GM12873 (cell line): ENCODE measurements at regions not wholly inside any gene's neighbourhood (a gene's known extent, or its start where the extent isn't known, plus 50 kb on each side); places are given as distances from the start of the nearest gene placed in this dataset.

Experiments
- TF ChIP-seq, protein P1 (sequence below): IDR thresholded peaks from 2 replicates; pipeline ENCODE4 v1.5.1; 2012; ENCODE audit warnings: low read depth, mild to moderate bottlenecking, moderate library complexity, low read length, control low read depth; ENCODE audit not compliant: insufficient read depth; ENCODE audit errors: missing control alignments

DNA sequence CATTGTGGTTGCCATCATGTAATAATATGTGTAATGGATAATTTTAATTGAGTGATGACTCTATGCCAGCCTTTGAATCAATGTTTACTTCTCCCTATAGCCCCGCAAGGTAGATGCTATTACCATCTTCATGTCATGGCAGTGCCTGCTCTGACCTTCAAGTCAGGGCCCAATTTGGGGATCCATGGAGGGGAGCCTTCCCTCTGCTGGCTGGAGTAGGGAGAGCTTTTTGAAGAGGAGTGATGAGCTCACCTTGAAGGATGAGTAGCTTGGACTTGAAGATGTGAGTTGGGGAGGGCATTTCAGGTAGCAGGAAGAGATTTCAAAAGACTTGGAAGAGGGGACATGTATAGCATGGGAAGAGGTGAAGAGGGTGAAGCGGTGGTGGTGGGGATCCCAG, 189.2 kb downstream of the FOXD2 start:
- TF ChIP-seq, protein P1, sequence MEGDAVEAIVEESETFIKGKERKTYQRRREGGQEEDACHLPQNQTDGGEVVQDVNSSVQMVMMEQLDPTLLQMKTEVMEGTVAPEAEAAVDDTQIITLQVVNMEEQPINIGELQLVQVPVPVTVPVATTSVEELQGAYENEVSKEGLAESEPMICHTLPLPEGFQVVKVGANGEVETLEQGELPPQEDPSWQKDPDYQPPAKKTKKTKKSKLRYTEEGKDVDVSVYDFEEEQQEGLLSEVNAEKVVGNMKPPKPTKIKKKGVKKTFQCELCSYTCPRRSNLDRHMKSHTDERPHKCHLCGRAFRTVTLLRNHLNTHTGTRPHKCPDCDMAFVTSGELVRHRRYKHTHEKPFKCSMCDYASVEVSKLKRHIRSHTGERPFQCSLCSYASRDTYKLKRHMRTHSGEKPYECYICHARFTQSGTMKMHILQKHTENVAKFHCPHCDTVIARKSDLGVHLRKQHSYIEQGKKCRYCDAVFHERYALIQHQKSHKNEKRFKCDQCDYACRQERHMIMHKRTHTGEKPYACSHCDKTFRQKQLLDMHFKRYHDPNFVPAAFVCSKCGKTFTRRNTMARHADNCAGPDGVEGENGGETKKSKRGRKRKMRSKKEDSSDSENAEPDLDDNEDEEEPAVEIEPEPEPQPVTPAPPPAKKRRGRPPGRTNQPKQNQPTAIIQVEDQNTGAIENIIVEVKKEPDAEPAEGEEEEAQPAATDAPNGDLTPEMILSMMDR, result no peak

DNA sequence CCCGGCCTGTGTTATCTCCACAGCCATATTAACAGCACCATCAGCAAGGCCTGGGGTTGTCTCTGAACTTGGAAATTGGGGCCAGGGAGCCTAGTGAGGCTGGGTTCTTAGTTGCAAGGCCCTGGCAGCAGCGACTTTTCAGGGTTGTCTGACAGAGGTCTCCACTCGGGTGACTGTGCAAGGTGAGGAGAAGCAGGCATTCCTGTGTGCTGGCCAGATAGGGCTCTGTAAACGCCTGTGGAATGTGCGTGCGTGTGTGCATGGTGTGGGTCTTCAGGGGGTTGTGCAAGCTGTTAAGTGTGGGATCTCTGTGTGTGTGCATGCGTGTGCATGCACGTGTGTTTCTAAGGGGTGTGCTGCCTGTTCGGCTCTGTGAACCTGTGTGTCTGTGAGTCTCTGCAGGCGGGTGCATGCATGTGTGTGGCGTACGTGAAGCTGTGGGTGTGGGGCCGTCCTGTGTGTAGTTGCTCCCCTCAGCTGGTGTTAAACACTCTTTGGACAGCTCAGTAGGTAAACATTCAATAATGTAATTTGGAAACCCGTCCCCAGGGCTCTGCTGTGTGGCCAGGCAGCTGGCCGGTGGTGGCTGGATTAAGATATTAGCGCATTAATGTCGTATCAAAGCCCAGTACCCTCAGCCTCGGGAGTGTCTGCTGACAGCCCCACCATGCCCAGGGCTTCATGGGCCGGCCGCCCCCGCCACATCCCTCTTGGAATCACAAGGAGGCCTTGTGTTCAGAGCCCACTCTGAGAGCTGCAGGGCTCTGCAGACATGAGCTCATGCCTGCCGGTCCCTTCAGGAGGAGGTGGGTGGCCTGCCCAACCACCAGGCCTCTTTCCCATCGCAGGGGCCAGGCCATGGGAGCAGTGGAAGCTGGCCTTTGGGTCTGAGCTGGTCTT, 189.9 kb downstream of the FOXD2 start:
- TF ChIP-seq, protein P1, result no peak

DNA sequence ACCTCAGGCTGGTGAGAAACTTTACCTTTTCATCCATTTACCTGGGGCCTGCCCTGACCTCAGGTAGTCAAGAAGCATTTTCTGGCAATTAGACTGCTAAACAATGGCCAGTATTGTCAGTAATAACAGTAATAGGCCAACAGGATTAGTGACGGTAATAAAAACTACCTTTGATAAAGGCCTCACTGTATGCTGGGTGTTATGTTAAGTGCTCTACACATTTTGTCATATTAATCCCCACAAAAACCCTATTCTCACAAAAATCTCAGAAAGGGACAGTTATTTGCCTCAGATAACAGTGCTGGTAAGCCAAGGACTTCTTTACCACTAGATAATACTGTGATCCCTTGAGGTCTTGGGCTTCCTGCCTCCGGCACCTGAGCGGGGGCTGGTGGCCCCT, 191.4 kb downstream of the FOXD2 start:
- TF ChIP-seq, protein P1, result no peak

DNA sequence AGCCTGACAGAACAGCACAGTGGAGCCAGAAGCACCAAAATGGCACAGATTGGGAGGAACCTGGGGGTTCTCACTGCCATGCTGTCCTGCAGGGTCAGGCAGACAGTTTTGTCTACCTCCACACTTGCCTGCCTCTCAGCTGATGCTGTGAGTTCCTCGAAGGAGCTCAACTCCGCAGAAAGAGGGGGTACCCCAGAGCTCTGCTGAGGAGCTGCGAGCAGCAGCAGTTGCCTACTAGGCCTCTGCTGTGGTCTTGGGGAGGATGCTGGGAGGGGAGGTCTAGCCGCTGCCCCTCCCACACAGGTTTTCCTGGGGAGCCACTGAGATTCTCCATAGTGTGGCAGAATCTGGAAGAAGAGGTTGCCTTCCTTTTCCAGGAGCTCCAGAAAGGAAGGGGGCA, 192.5 kb downstream of the FOXD2 start:
- TF ChIP-seq, protein P1, result no peak

DNA sequence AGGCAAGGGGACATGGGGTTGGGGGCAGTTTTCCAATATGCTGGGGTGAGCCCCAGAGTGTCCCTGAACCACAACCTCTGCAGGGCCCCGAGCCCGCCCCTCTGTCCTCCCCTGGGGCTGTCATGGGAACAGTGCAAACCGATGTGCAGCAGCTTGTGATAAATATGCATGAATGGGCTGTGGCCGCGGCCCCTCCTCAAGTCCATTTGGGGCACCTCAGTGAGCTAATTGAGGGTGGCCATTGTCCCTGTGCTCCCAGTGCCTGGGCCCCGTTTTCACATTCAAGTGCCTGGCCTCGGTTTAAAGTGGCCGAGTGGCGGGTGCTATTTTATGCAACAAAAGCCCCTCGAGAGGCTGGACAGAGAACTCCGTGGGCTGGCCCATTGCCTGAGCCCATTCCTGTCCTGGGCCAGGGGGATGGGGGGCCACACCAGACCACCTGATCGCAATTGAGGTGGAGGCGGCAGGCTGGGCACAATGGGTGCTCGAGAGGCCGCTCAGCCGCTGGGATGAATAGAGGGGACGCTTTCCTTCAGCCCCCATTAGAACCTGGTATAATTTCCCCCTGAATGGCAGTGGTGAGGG, 193.7 kb downstream of the FOXD2 start:
- TF ChIP-seq, protein P1, result no peak

DNA sequence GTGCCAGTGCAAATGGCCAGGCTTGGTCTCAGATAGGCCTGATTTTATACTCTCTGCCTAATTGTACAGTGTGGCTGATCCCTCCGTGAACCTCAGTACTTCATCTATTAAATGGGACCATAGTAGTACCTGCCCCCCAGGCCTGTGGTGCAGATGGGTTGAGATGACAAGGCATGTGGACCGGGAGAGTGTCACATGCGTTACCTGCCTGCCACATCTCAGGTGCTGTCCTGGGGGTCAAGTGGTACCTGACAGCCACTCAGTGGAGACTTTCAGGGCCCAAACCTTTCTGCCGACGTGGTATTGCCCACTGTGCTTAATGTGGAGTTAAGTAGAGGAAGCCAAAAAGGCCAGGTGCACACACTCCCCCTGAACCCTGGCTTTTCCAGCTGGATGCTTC, 197.3 kb downstream of the FOXD2 start:
- TF ChIP-seq, protein P1, result no peak

DNA sequence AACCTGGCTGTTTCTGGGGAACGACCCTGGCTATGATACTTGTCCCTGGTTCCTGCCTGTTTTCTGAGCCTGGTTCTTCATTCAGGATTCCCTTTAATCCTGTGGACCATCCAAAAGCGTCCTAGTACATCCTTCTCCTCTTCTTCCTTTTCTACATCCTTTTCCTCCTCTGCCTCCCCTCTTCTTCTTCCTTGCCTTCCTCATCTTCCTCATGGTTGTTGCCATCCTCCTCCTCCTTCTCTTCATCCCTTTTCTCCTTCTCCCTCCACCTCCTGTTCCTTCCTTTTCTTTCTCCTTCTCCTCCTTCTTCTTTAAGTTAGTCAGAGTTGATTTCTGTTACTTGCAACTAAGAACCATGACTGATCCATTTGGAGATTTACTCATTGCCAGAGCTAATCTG, 197.8 kb downstream of the FOXD2 start:
- TF ChIP-seq, protein P1, result no peak
